ENCODE measurements at regions not wholly inside any gene's neighbourhood (a gene's known extent, or its start where the extent isn't known, plus 50 kb on each side); places are given as distances from the start of the nearest gene placed in this dataset.

- no peak overlapping the region for H3K4me2 ChIP-seq (ENCODE audit: insufficient read depth, insufficient read length, low read length)
- no peaks in the 10 kb centered on the region for H3K79me2 ChIP-seq (ENCODE audit: insufficient read depth, low read length)
- no peaks in the 10 kb centered on the region for H3K9me3 ChIP-seq (ENCODE audit: control insufficient read depth, low read depth, low read length)
- H3K4ac ChIP-seq (ENCODE audit: low read depth, low read length): no peak overlapping the region
- H3K18ac ChIP-seq (ENCODE audit: insufficient read length, low read depth, low read length): no peak overlapping the region
- H2AK5ac ChIP-seq (ENCODE audit: insufficient read length, low read length): no peak overlapping the region
- H2BK120ac ChIP-seq (ENCODE audit: low read depth, low read length, poor library complexity, severe bottlenecking): no peak overlapping the region
- no peak overlapping the region for H4K8ac ChIP-seq (replicated peaks; ENCODE audit: insufficient read length, low read depth, low read length)
- no peaks in the 10 kb centered on the region for H3K79me1 ChIP-seq (ENCODE audit: insufficient read depth, low read depth, low read length, poor library complexity, severe bottlenecking)
- no peak overlapping the region for H2BK20ac ChIP-seq (ENCODE audit: low read depth, low read length, poor library complexity, severe bottlenecking)
- no peaks in the 10 kb centered on the region for H3K27me3 ChIP-seq (ENCODE audit: insufficient read depth, low read length)
- no peak for DNase-seq
- H4K91ac ChIP-seq (ENCODE audit: insufficient read length, low read depth, low read length): no peak overlapping the region
- no peak overlapping the region for H3T11ph ChIP-seq (ENCODE audit: low read length)
- Mint-ChIP-seq H3K36me3 (ENCODE audit: insufficient read depth in 1 of 3, low read depth in 3 of 3) (peaks cover 0 to 5% (median 2%) of the 10 kb centered on the region in 3 experiments; a peak in 3 of 7 replicates), H3K27me3 (ENCODE audit: low read depth) (no peaks in the 10 kb centered on the region), H3K4me1 (peaks cover 3 to 5% of the 10 kb centered on the region in 2 experiments; a peak in 2 of 4 replicates), H3K27ac (no peak overlapping the region), H3K4me3 (no peak overlapping the region), H3K9me3 (peaks cover 0 to 4% of the 10 kb centered on the region in 2 experiments; a peak in 3 of 5 replicates)
- H2BK5ac ChIP-seq (ENCODE audit: insufficient read length, low read length): no peak overlapping the region
- H3K27ac ChIP-seq (ENCODE audit: insufficient read length, low read depth, low read length): no peak overlapping the region
- no peaks in the 10 kb centered on the region for H3K23me2 ChIP-seq (ENCODE audit: insufficient read length, low read depth, low read length, poor library complexity, severe bottlenecking)
- no peak overlapping the region for H3K14ac ChIP-seq (ENCODE audit: insufficient read depth, low read length)
- H4K5ac ChIP-seq (ENCODE audit: insufficient read length, low read depth, low read length): no peak overlapping the region
- H4K20me1 ChIP-seq (ENCODE audit: control insufficient read depth, insufficient read depth, insufficient read length): no peaks in the 10 kb centered on the region
- H3K4me1 ChIP-seq (ENCODE audit: insufficient read depth, low read length): no peaks in the 10 kb centered on the region; the same call in 1 of the 2 replicates
- no CpG with 5 or more reads among the region's 1 CpG for WGBS (ENCODE audit: extremely low coverage, insufficient read length, low lambda C conversion rate)
- H2BK12ac ChIP-seq (ENCODE audit: insufficient read length, low read depth, low read length): no peak overlapping the region
- TF ChIP-seq, protein P1, sequence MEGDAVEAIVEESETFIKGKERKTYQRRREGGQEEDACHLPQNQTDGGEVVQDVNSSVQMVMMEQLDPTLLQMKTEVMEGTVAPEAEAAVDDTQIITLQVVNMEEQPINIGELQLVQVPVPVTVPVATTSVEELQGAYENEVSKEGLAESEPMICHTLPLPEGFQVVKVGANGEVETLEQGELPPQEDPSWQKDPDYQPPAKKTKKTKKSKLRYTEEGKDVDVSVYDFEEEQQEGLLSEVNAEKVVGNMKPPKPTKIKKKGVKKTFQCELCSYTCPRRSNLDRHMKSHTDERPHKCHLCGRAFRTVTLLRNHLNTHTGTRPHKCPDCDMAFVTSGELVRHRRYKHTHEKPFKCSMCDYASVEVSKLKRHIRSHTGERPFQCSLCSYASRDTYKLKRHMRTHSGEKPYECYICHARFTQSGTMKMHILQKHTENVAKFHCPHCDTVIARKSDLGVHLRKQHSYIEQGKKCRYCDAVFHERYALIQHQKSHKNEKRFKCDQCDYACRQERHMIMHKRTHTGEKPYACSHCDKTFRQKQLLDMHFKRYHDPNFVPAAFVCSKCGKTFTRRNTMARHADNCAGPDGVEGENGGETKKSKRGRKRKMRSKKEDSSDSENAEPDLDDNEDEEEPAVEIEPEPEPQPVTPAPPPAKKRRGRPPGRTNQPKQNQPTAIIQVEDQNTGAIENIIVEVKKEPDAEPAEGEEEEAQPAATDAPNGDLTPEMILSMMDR (conservative IDR thresholded peaks at IDR 0.05): no peak
- H2AFZ ChIP-seq (ENCODE audit: low read length): no peak overlapping the region
- H2BK15ac ChIP-seq (ENCODE audit: low read depth, low read length): no peak overlapping the region
- H3K56ac ChIP-seq (ENCODE audit: insufficient read length, low read depth, low read length): no peak overlapping the region
- no peak overlapping the region for H3K23ac ChIP-seq (ENCODE audit: insufficient read length, low read depth, low read length)
- no peak overlapping the region for H3K9ac ChIP-seq (ENCODE audit: extremely low read depth, insufficient read length, low read length)
Observed at GRCh38 chr4:20627866-20628265, 72.4 kb upstream of the PACRGL start.
